Body of pancreas (tissue), 4 donors: ENCODE measurements at regions not wholly inside any gene's neighbourhood (a gene's known extent, or its start where the extent isn't known, plus 50 kb on each side); places are given as distances from the start of the nearest gene placed in this dataset.

Source experiments
- ATAC-seq: fragments of 150-250 bp; one replicate; pipeline ENCODE4 v1.9.1; 2016
- DNase-seq, 4 donors: peaks; one replicate each; pipeline ENCODE4 v3.0.0-alpha.2; 2019
- H3K27ac ChIP-seq, 4 donors: fragments of 200-600 bp; sonication (generic); 1 replicate in 3 of 4; 2 replicates in 1 of 4; pipeline versions ENCODE4 v1.5.1 to v1.6.1; 2016 to 2019; ENCODE audit warnings: mild to moderate bottlenecking in 1 of 4, mixed read lengths in 1 of 4, moderate library complexity in 1 of 4
- H3K27me3 ChIP-seq, 2 donors: fragments of 200-600 bp; sonication (generic); one replicate each; pipeline ENCODE4 v1.6.0; 2016; ENCODE audit warnings: mild to moderate bottlenecking in 1 of 2
- H3K36me3 ChIP-seq, 2 donors: fragments of 200-600 bp; sonication (generic); replicated peaks in 1 of 2; 2 replicates each; pipeline ENCODE4 v1.5.1; 2016; ENCODE audit warnings: low read depth in 2 of 2; ENCODE audit not compliant: insufficient read depth in 1 of 2
- H3K4me1 ChIP-seq: fragments of 200-600 bp; sonication (generic); one replicate; pipeline ENCODE4 v1.6.0; 2016
- H3K4me3 ChIP-seq, 2 donors: fragments of 200-600 bp; sonication (generic); 1 replicate in 1 of 2; 2 replicates in 1 of 2; pipeline ENCODE4 v1.5.1; 2016 to 2019
- H3K9me3 ChIP-seq, 3 donors: fragments of 200-600 bp; sonication (generic); 1 replicate in 2 of 3; 2 replicates in 1 of 3; pipeline ENCODE4 v1.5.1; 2016
- POLR2A ChIP-seq, 3 donors: fragments of 450-650 bp; IDR thresholded peaks; one replicate each; pipeline ENCODE4 v1.6.1; 2016; ENCODE audit warnings: antibody characterized with exemption in 3 of 3, mild to moderate bottlenecking in 2 of 3
- WGBS, 2 donors: methylation state at CpG; one replicate each; pipeline ENCODE4 v1.1.5; 2017; 5-methylcytosine and 5-hydroxymethylcytosine counted together
- intact Hi-C: fragments of 100-400 bp; cut with DNase I; formaldehyde crosslinking; loops from one replicate; pipeline ENCODE4 v1.15.1; 2023
- TF ChIP-seq, protein P1 (sequence below), 7 experiments: fragments of 450-650 bp in 4 of 7; fragments of 200-600 bp in 3 of 7; sonication (generic) in 3 of 7; IDR thresholded peaks; one replicate each; pipeline ENCODE4 v1.5.1; 2016 to 2019; ENCODE audit warnings: antibody characterized with exemption in 7 of 7

DNA sequence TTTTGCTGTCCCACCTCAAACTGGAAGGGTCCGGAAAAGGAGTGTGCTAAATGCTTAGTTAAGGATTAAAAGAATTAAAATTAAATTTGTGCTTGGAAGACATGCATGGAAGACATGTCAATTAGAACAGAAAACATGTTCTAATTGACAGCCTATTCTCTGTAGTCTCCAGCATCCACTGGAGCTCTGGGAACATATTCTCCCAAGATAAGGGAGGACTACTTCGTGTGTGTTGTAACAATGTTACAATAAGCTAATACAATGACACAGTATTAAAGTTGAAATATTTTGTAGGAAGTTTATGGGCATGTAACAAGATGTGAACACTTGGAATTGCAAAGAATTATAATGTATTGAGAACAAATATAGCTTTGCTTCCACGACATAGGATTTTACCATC, 567.4 kb upstream of the CITED2 start:
- no peaks in the 10 kb centered on the region for H3K4me1 ChIP-seq
- TF ChIP-seq, protein P1, sequence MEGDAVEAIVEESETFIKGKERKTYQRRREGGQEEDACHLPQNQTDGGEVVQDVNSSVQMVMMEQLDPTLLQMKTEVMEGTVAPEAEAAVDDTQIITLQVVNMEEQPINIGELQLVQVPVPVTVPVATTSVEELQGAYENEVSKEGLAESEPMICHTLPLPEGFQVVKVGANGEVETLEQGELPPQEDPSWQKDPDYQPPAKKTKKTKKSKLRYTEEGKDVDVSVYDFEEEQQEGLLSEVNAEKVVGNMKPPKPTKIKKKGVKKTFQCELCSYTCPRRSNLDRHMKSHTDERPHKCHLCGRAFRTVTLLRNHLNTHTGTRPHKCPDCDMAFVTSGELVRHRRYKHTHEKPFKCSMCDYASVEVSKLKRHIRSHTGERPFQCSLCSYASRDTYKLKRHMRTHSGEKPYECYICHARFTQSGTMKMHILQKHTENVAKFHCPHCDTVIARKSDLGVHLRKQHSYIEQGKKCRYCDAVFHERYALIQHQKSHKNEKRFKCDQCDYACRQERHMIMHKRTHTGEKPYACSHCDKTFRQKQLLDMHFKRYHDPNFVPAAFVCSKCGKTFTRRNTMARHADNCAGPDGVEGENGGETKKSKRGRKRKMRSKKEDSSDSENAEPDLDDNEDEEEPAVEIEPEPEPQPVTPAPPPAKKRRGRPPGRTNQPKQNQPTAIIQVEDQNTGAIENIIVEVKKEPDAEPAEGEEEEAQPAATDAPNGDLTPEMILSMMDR (IDR thresholded peaks at IDR 0.05), result no peak
- no peak for TF ChIP-seq POLR2A (IDR thresholded peaks at IDR 0.05)
- WGBS, 2 donors, result 24 to 42% methylated on average over 3 of the region's 3 CpGs
- H3K36me3 ChIP-seq, result no peaks in the 10 kb centered on the region
- no peak overlapping the region for H3K27ac ChIP-seq
- intact Hi-C loops, result no loop called here
- DNase-seq (no peak), ATAC-seq (no peak)
- H3K9me3 ChIP-seq, result no peaks in the 10 kb centered on the region
- no peak overlapping the region for H3K4me3 ChIP-seq
- no peaks in the 10 kb centered on the region for H3K27me3 ChIP-seq

DNA sequence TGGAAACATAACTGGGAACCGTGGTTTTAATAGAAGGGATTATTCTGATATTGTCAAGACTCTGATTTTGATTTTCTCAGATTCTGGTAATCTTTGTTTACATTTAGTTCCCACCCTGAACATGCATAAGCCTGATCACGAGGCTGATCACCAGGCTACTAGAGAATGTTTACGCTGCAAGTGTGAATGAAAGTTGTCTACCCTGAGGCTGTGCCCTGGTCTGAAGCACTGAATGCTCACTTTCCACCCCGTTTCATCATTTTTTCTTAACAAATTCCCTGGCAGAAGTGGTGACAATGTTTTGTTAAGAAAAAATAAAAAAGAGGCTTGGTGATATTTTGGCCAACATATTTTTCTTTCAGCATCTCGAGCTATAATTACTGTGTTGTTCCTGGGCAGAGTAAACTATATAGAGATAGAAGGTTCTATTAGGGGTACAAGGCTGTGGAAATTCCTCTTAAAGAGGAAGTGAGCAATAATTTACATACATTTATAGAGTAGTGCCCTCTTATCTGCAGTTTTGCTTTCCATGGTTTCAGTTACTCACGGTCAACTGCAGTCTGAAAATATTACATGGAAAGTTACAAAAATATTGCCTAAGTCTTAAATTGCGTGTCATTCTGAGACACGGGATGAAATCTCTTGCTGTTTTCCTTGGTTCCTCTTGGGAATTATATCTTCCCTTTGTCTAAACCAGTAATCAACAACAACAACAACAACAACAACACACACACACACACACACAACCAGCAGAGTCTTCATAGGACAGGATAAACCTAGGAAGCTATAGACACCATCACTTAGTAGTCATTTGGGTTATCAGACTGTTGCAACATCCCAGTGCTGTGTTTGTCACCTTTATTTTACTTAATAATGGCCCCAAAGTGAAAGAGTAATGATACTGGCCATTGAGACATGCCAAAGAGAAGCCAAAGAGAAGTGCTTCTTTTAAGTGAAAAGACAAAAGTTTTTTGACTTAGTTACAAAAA, 566.6 kb upstream of the CITED2 start:
- intact Hi-C loops, result no loop called here
- 68 to 69% methylated on average over 8 of the region's 8 CpGs for WGBS, 2 donors
- Histone ChIP-seq H3K9me3 (no peaks in the 10 kb centered on the region), H3K27me3 (no peaks in the 10 kb centered on the region), H3K4me3 (no peak overlapping the region), H3K27ac (no peak overlapping the region), H3K4me1 (no peaks in the 10 kb centered on the region), H3K36me3 (no peaks in the 10 kb centered on the region)
- DNase-seq (no peak), ATAC-seq (no peak)
- TF ChIP-seq, protein P1 (IDR thresholded peaks at IDR 0.05), result no peak
- TF ChIP-seq POLR2A (IDR thresholded peaks at IDR 0.05), result no peak

DNA sequence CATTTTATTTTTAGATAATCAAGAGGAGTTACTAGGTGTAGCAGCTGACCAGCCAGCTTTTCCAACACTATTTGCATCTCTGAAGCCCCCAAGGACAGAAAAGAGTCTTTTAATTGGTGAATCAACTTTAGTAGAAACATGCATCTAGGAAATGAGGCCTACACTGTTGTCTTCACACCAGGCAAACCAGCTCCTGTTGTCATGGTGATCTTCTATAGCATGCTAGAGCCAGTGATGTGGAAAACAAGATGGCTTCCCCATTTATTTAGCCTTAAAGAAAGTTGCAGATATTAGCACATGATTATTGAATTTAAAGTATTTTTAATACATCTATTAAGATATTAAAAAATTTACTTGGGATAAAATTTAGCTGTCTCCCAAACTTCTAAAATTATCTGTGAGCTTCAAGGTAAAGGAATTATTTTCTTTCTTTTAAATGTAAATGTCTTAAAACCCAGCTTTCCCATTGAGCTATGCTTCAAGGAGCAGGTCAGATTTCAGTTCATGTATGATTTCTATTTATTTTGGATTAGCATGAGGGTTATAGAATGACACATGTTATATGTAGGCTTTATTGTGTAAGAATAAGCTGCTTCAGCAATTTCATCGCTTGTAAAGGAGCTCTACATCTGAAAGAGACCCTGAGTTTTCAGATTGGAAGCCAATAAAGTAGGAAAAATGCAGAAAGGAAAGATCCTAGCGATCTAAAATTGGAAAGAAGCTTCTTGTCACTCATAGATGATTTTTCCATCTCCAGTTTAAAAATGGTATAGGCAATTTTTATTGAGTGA, 564.9 kb upstream of the CITED2 start:
- Histone ChIP-seq H3K4me1 (no peaks in the 10 kb centered on the region), H3K36me3 (no peaks in the 10 kb centered on the region), H3K27ac (no peak overlapping the region), H3K27me3 (no peaks in the 10 kb centered on the region), H3K4me3 (no peak overlapping the region), H3K9me3 (no peaks in the 10 kb centered on the region)
- DNase-seq, result no peak
- WGBS, 2 donors, result 92 to 97% methylated on average over 2 of the region's 2 CpGs
- TF ChIP-seq, protein P1 (IDR thresholded peaks at IDR 0.05), result no peak
- TF ChIP-seq POLR2A (IDR thresholded peaks at IDR 0.05), result no peak
- intact Hi-C loops, result no loop called here
- ATAC-seq, result no peak

DNA sequence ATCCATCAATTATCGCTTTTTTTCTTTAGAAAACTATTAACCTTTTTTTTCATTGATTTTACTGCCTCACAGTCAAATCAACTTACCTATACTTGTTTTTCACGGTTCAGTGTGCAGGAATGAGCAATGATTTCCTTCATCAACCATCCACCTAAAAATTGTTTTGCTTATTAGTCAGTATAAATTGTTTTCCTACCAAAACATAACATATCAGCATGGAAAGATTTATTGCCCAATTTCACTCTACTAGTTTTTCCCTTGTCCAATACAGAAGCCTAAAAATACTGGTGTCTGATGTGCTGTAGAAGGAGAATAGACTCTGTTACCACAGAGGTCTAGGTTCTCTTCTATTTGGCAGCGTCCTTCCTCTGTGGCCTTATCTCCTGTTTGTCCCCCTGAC, 558.2 kb upstream of the CITED2 start:
- no peaks in the 10 kb centered on the region for H3K9me3 ChIP-seq
- no peaks in the 10 kb centered on the region for H3K27me3 ChIP-seq
- no peak overlapping the region for H3K27ac ChIP-seq
- no peak overlapping the region for H3K4me3 ChIP-seq
- WGBS, 2 donors, result 40 to 47% methylated on average over 3 of the region's 3 CpGs
- H3K36me3 ChIP-seq, result no peaks in the 10 kb centered on the region
- H3K4me1 ChIP-seq, result no peaks in the 10 kb centered on the region
- intact Hi-C loops, result no loop called here
- ATAC-seq, result no peak
- TF ChIP-seq, protein P1 (IDR thresholded peaks at IDR 0.05), result no peak
- DNase-seq, result no peak
